ENCODE measurements at regions not wholly inside any gene's neighbourhood (a gene's known extent, or its start where the extent isn't known, plus 50 kb on each side); places are given as distances from the start of the nearest gene placed in this dataset.

DNA sequence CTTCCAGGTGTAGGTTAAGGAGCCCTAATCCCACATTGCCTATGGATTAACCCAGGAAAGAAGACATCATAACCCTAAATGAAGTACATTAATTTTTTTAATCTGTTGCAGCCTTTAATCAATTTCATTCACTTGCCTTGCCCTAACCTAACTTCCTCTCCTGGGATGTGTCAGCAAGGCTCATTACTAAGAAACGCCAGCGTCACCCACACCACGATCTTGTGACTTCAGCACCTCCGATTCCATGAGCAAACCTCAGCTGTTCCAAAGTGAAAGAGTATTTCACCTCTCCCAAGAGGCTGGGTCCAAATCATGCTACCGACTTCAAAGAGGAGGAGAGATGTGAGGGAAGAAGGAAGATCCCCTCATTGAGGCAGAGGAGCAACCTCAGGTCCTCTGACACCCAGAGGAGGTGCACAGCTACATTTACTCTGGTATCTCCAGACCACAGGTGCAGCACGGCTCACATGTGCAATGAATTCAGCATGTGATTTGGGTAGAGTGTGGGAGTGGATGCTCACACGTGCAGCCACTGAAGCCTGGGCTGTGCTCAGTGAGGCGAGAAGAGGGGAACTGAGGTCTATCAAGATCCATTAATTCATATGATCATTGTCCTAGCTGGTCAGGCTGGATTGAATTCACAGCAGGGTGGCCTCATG, 134.1 kb downstream of the SLC30A10 start:
- Histone ChIP-seq H2AFZ (ENCODE audit: low read length) (no peak overlapping the region), H3K4me3 (replicated peaks in 1 of 4; ENCODE audit: control extremely low read depth in 1 of 4, insufficient read depth in 1 of 4, low read depth in 3 of 4, low read length in 4 of 4) (no peak overlapping the region), H3K4me1 (ENCODE audit: control insufficient read depth, extremely low read depth, insufficient read depth, low read length) (peaks cover 9% of the 10 kb centered on the region)

GRCh38 chr1:219792337-219793021, 135.9 kb downstream of the SLC30A10 start:
- Histone ChIP-seq H3K9ac (ENCODE audit: insufficient read depth, low read length) (no peak overlapping the region), H2AFZ (ENCODE audit: low read length) (no peak overlapping the region), H3K36me3 (ENCODE audit: control insufficient read depth, insufficient read depth, low read length) (no peaks in the 10 kb centered on the region), H3K79me2 (ENCODE audit: control insufficient read depth, insufficient read depth, low read length) (no peaks in the 10 kb centered on the region), H4K20me1 (ENCODE audit: control insufficient read depth, extremely low read depth, insufficient read depth, low read length) (no peaks in the 10 kb centered on the region), H3K4me2 (ENCODE audit: extremely low read depth, insufficient read depth, low read length) (peak overlapping the region; percentile 33), H3K27ac (ENCODE audit: insufficient read depth, low read length) (peak overlapping the region; percentile 29), H3K4me1 (ENCODE audit: control insufficient read depth, extremely low read depth, insufficient read depth, low read length) (peaks cover 9% of the 10 kb centered on the region), H3K9me3 (ENCODE audit: control insufficient read depth, insufficient read depth, low read depth, low read length) (no peaks in the 10 kb centered on the region), H3K27me3 (ENCODE audit: control insufficient read depth, insufficient read depth, low read length) (no peaks in the 10 kb centered on the region), H3K4me3 (replicated peaks in 1 of 4; ENCODE audit: control extremely low read depth in 1 of 4, insufficient read depth in 1 of 4, low read depth in 3 of 4, low read length in 4 of 4) (no peak overlapping the region)
- peak; percentile 50 to 88 for DNase-seq (ENCODE audit: low read depth in 2 of 2)
- TF ChIP-seq EZH2 (IDR thresholded peaks at IDR 0.05; ENCODE audit: low read length, missing control alignments) = no peak
- TF ChIP-seq, protein P1, sequence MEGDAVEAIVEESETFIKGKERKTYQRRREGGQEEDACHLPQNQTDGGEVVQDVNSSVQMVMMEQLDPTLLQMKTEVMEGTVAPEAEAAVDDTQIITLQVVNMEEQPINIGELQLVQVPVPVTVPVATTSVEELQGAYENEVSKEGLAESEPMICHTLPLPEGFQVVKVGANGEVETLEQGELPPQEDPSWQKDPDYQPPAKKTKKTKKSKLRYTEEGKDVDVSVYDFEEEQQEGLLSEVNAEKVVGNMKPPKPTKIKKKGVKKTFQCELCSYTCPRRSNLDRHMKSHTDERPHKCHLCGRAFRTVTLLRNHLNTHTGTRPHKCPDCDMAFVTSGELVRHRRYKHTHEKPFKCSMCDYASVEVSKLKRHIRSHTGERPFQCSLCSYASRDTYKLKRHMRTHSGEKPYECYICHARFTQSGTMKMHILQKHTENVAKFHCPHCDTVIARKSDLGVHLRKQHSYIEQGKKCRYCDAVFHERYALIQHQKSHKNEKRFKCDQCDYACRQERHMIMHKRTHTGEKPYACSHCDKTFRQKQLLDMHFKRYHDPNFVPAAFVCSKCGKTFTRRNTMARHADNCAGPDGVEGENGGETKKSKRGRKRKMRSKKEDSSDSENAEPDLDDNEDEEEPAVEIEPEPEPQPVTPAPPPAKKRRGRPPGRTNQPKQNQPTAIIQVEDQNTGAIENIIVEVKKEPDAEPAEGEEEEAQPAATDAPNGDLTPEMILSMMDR (conservative IDR thresholded peaks at IDR 0.05 in 1 of 2, IDR thresholded peaks at IDR 0.05 in 1 of 2; ENCODE audit: low read depth in 1 of 2, low read length in 2 of 2) = no peak

More for the DNA sequence above, 134.1 kb downstream of the SLC30A10 start:
- Histone ChIP-seq H3K36me3 (ENCODE audit: control insufficient read depth, insufficient read depth, low read length) (no peaks in the 10 kb centered on the region), H3K27me3 (ENCODE audit: control insufficient read depth, insufficient read depth, low read length) (no peaks in the 10 kb centered on the region), H4K20me1 (ENCODE audit: control insufficient read depth, extremely low read depth, insufficient read depth, low read length) (no peaks in the 10 kb centered on the region), H3K4me2 (ENCODE audit: extremely low read depth, insufficient read depth, low read length) (no peak overlapping the region), H3K79me2 (ENCODE audit: control insufficient read depth, insufficient read depth, low read length) (no peaks in the 10 kb centered on the region), H3K9me3 (ENCODE audit: control insufficient read depth, insufficient read depth, low read depth, low read length) (no peaks in the 10 kb centered on the region), H3K9ac (ENCODE audit: insufficient read depth, low read length) (no peak overlapping the region), H3K27ac (ENCODE audit: insufficient read depth, low read length) (no peak overlapping the region)
- no peak for TF ChIP-seq EZH2 (IDR thresholded peaks at IDR 0.05; ENCODE audit: low read length, missing control alignments)
- DNase-seq (ENCODE audit: low read depth in 2 of 2) = peak in 1 of 2 donors; percentile 43

DNA sequence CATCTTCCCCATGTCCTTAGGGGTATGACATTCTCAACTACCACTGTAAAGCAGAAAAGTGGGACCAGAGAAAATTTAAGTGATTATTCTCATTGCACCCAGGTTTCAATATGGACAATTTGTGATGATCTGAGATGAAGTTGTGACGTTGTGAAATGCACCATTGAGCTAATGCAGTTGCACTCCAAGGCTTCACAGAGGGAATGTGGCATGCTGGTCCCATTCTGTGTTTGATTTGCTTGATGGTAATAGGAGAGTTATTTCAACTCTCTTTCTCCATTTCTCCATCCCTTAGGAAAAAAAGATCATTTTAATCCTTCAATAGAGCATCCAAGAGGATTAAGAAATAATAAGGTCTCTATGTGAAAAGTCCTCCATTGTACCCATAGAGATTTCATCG, 136.6 kb downstream of the SLC30A10 start:
- Histone ChIP-seq H2AFZ (ENCODE audit: low read length) (no peak overlapping the region), H3K4me1 (ENCODE audit: control insufficient read depth, extremely low read depth, insufficient read depth, low read length) (peaks cover 9% of the 10 kb centered on the region), H3K36me3 (ENCODE audit: control insufficient read depth, insufficient read depth, low read length) (no peaks in the 10 kb centered on the region), H3K79me2 (ENCODE audit: control insufficient read depth, insufficient read depth, low read length) (no peaks in the 10 kb centered on the region), H3K4me2 (ENCODE audit: extremely low read depth, insufficient read depth, low read length) (no peak overlapping the region), H3K9me3 (ENCODE audit: control insufficient read depth, insufficient read depth, low read depth, low read length) (no peaks in the 10 kb centered on the region), H3K27ac (ENCODE audit: insufficient read depth, low read length) (no peak overlapping the region), H3K4me3 (replicated peaks in 1 of 4; ENCODE audit: control extremely low read depth in 1 of 4, insufficient read depth in 1 of 4, low read depth in 3 of 4, low read length in 4 of 4) (no peak overlapping the region), H3K27me3 (ENCODE audit: control insufficient read depth, insufficient read depth, low read length) (no peaks in the 10 kb centered on the region), H3K9ac (ENCODE audit: insufficient read depth, low read length) (no peak overlapping the region), H4K20me1 (ENCODE audit: control insufficient read depth, extremely low read depth, insufficient read depth, low read length) (no peaks in the 10 kb centered on the region)
- TF ChIP-seq, protein P1 (conservative IDR thresholded peaks at IDR 0.05 in 1 of 2, IDR thresholded peaks at IDR 0.05 in 1 of 2; ENCODE audit: low read depth in 1 of 2, low read length in 2 of 2) = no peak
- TF ChIP-seq EZH2 (IDR thresholded peaks at IDR 0.05; ENCODE audit: low read length, missing control alignments) = no peak
- DNase-seq (ENCODE audit: low read depth in 2 of 2) = no peak
